NCI-H2171 treated with DMSO at 0.1 percent for 48 hours (cell line): ENCODE measurements at regions not wholly inside any gene's neighbourhood (a gene's known extent, or its start where the extent isn't known, plus 50 kb on each side); places are given as distances from the start of the nearest gene placed in this dataset.

Experiments
- DNase-seq: peaks from one replicate; lab custom pipeline; 2025; lab: John Stamatoyannopoulos, UW

DNA sequence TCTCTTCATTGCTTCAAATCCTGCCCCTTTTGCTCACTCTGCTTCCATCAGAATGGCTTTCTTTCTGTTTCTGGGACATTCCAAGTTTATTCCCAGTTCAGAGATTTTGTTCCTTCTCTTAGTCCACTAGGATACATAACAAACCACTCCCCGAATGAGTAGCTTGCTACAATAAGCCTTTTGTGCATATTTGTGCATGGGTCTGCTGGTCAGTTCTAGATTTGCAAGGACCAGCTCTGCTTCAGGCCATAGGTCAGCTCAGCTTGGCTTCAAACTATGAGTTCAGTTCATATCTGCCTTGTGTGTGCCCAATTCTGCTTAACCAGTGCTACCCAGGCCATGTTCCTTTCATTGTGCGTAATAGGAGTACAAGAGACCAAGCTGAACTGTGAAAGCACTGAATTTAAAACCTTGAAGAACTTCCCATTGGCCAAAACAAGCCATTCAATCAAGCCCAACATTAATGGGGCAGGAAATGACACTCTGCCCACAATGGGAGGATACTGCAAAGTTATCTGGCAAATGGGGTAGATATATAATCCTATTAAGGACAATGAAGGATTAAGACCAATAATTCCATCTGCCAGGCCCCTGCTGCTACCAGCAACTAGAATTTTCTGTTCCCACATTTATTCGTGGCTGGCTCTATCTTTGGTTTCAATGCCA lies 328.8 kb downstream of the PRELID2 start:
- no peak for DNase-seq

DNA sequence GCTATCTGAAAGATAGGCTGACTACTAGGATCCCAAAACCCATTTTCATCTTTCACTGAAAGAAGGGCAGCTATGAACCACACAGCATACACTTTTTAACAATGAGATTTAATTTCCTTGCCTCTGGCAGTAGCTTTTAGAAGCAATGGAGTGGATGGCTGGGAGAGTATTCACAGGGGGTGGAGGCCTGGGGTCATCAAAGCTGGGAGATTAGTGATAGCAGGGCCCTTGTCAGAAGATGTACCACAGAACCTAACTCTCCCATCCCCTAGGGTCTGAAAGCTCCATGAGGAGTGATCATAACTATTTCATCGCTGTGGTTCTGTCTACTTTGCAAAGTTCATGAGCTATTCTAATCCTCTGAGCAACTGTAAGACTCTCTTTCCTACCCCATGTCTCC lies 332.2 kb downstream of the PRELID2 start:
- no peak for DNase-seq

DNA sequence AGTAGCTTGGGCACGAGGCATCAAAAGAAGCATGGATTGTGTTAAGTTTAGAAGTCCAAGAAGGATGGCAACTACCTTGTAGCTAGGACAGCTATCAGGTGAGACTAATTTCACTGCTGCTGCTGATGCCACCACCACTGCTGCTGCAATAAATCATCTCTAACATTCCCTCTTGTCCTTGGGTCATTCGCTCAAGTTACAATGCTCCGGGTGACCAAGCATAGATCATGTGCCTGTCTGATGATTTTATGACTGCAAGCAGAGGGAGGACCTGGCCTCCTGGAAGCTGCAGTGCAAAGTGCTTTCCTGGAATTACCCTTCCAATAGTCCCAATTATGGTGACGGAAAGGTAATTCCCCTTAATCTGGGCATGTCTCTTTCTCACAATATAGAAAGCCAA lies 334.4 kb downstream of the PRELID2 start:
- no peak for DNase-seq

DNA sequence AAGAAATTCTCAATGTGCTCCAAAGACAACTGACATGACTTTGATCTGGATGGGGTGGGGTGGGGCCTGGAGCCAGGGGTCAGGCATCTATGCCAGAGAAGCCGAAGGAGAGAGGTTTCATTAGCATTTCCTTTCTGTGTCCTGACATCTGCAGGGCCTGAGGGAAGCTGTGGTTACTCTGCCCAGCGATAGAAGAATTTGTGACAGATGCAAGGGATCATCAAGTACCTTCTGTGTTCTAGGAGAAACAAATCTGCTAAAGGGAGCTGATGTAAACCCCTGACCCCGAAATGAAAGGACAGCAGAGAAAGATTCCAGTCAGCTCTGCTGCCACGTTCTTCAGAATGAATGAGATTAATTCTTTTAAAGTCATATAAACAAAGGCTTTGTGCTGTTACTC lies 335.7 kb downstream of the PRELID2 start:
- no peak for DNase-seq

DNA sequence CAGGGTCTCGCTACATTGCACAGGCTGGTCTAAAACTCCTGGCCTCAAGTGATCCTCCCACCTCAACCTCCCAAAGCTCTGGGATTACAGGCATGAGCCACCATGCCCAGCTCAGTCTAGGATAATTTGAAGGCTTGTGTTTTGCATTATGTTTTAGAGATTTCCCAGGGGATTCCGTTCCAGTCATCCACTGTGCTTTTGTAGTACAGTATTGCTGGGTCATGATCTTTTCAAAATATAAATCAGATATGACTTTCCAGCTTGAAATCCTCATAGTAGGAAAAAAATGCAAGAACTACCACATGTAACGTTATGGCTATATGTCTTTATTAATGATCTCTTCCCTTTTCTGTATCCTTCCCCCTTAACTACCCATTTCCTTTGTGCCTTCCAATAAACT lies 338.1 kb downstream of the PRELID2 start:
- no peak for DNase-seq

DNA sequence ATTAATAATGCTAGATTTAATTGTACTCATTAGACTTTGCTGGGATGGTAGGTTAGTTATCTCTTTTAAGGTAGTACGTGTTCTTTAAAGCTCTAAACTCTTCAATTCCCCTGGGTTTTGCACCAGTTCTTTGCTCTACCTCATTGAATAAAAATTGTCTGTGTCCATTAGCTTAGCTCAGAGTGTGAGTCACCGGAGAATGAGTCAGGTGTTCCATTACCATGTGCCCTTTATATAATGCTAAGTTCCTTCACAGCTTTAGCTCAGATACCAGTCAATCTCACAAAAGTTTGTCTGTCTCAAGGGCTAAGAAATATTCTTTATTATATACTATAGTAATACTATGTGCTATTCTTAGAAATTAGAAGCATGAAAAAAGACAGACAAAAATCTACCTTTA lies 339.4 kb downstream of the PRELID2 start:
- DNase-seq: no peak

DNA sequence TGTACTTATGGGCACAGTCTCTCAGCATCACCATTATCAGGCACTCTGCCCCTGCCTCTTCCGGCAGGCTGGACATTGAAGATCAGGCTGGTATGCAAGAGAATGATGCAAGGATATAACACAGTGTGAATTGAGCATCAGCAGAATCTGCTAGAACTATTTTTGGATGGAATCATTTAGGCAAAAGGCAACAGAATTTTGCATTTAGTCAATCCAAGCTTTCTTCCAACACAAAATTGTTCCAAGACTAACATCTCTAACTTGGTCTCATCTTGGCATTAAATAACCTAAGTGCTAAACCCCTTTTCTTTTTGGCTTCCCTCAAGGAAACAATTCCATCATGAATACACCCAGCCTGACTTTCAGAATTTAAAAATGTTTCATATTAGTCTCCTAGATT lies 339.9 kb downstream of the PRELID2 start:
- no peak for DNase-seq

DNA sequence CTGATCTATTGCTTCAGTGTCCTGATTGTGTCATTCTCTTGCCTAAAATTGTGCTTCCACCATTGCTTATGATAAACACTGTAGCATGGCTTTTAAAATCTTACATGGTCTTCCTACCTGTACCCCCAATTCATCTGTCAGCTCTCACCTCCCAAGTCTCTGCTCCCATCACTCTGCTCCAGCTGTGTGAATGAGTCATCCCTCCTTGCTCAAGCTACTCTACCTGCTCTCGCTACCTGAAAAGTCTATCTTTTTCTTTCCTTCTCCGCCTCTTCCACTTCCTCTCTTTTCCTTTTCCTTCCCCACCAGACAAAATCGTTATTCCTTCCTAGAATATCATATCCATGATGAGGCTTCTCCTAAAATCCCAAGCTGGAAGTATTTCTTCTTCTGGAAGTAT lies 341.7 kb downstream of the PRELID2 start:
- DNase-seq: no peak

DNA sequence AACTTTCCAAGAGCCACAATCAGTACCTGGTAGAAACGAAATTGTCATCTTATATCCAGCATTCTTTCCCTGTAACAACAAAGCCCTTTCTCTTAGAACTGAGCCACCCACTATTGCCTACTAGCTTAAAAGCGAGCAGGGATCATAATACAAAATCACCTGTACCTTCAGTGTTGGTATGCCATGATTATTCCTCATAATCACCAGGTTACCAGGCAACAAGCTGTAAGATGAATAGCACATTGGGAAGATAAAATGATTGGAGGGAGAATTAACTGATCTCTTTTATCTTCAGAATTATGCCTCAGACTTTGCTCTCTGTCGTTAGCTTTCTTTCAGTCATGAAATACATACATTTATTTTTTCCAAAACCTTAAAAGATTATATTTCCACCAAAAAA lies 345.6 kb downstream of the PRELID2 start:
- DNase-seq: no peak

DNA sequence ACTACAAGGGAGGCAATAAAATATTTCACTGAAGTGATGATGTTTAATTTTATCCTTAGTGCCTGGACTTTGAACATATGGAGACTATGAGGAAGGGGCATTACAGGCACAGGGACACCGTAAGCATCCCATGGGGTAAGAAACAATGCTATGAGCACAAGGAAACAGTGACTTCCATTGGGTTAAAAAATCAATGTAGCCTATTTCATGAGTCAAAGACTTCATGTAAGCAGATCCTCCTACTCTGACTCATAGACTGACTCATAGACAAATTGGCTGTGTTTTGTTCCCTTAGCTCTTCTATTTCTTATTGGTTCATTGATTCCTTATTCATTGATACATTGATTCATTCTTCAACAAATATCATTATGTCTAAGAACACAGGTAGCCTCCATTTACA lies 351.0 kb downstream of the PRELID2 start:
- no peak for DNase-seq

DNA sequence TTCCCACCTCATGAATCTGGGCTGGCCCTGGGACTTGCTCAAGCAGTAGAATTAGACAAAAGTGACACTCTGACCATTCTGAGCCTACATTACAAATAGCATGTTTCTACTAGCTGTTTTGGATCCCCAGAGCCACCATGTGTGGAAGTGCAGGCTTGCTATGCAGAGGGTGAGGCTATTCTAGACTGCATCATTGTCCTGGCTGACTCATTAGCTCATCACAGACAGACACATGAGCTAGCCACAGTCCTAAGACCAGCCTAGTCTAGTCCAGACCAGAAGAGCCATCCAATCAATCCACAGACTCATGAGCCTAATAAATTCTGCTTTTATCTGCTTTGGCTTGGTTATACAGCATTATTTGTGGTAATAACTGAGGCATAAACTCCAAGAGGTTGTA lies 351.9 kb downstream of the PRELID2 start:
- DNase-seq: no peak

DNA sequence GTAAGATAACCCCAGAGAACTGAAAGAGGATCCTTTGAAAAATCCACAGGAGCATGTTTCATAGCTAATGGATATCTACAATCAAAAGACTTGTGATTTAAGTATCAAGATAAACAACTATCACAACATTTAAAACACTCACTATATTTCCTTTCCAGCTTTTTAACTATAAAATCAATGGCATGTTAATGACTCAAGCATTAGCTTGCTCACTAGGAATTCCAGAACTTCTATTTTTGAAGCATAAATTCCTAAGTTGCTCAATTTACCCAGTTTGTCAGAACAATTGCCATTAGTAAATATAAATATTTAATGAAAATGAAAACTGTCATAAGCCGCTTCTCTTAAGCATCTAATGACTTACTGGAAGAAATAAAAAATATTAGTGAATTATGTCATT lies 355.3 kb downstream of the PRELID2 start:
- DNase-seq: no peak

DNA sequence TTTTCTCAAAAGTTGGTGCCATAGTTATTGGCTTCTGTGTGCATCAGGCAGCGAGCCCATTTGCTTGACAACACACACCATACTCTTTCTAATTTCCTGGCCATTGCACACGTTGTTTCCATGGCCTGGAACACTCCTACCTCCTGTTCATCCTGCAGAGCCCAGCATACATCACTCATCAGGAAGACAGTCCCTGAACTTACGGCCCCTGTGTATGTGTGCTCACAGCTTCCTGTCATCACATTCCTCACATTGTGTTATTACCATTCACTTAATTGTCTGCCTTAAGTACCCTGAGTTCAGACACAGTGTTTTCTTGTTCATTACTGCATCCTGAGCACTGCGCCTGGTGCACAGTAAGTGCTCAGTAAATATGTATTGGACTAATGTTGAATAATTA lies 355.9 kb downstream of the PRELID2 start:
- no peak for DNase-seq

DNA sequence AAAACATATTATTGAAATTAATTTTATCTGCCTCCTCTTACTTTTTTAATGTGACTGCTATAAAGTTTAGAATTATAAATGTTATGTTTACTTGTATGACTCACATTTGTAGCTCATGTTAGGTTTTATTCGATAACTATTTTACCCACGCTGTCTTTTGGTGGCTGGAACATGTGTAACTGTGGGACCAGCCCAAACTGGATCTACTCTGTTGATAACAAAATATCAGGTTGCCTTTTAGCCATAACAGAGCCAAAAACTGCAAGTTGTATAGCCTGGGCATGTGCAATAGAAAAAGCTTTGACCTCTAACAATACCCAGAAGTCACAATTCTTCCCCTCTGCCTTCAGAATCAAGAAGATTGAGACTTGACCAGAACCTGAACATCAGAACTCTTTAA lies 356.5 kb downstream of the PRELID2 start:
- no peak for DNase-seq

DNA sequence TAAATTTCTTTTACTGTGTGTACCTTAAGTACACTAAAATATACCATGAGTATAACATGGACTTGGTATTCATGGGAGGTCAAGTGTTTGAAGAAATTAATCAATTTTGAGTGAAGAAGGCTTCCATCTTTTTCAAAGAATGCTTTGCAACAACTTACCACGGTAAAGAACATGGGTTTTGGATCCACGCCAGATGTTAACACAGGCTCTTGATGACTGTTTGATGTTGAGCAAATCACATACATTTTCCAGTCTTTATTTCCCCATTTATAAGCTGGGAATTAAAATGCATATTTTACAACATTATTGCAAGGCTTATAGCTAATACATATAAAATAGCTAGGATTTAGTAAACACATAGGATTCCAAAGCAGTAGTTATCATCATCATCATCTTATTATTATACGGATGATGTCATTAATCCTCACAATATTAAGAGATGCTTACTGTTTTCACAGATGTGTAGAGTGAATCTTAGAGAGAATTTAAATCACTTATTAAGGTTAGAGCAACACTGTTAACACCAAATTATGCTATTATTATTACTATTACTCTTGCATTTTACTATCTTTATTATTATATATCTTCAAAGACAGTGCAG lies 362.0 kb downstream of the PRELID2 start:
- no peak for DNase-seq

DNA sequence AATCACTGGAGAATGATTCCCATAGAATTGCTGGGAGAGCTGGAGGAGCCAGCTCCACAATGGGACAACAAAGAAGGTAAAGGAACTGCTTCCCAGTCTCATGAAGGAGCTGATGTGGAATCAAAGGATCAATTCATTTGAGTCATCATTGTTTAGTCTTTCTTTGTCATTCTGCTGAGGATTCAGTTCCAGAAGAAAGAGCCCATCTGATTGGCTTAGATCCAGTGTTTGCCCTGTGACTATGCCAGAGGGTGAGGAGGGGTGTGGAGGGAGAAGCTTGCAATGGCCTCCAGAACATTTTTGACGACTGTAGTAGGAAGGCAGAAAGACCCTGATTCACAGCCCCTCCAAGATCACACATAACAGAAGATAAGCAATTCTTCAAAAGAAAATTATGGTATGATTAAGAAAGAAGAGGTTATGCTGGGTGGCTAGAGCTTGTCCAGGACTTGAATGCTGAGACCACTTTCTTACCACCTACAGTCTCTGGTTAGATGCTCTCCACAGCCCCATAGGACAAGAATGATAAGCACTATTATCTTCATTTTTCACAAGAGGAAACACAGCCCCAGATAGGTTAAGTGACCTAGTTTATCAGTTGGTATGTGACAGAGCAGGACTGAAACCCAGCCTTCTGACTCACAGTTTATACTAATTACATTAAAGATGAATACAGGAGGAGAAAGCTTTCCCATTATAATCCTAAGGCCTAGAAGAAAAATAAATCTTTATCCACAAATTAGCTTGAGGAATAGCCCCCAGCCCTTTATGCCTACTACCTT lies 363.1 kb downstream of the PRELID2 start:
- no peak for DNase-seq

DNA sequence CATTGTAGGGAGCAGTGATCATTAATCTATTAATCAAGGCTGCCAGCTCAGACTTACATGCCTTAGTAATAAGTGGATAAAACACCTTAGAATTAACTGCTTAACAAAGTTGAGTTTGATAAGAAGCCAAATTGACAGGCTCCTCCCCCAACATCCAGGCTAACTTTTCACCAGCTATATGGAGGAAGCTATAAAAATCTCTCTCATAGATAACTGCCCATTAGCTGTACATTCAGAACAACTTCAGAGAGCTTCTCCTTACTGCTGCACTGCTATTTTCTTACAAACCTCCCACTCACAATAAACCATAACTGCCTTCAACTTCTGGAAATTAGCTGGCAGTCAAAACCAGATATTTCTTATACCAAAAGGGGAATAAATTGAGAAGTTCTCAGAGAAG lies 364.1 kb downstream of the PRELID2 start:
- no peak for DNase-seq

DNA sequence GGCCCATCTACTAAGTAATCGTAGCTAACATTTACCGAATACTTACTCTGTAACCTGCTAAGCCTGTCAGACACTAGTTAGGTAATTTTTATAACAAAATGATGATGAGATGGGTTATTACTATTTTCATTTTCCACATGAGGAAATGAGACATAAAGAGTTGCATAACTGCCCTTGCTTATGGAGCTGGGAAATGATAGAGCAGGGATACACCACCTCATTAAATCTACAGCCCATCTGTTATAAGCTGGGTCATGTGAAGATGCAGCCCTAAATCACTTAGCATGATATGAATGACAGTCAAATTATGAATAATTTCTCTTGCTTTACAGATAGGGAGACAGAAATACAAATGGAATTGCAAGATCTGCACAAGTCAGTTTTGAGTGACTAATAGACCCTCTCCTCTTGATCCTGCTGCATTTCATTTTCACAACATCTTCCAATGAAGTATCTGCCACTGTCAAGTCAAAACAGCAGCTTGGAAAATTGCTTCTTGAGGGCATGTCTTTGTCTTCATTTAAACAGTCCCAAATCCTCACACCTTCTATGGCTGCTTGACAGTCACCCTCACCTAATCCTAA lies 364.7 kb downstream of the PRELID2 start:
- no peak for DNase-seq

DNA sequence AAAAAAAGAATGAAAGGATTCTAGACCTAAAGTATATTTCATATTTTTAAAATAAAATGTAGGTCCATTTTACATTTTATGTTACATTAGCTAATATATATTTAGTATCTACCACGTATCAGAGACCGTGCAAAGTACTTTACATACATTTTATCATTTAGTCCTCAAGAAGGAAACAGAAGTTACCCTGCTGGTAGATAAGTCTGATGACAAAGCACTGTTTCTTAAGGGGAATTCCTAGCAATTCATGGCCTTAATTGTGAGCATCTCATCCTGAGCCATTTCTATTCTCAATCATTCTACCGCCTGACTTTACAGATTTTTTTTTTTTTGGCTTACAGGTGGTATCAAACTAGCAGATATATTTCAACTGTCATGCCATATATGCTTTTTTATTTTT lies 367.7 kb downstream of the PRELID2 start:
- no peak for DNase-seq

DNA sequence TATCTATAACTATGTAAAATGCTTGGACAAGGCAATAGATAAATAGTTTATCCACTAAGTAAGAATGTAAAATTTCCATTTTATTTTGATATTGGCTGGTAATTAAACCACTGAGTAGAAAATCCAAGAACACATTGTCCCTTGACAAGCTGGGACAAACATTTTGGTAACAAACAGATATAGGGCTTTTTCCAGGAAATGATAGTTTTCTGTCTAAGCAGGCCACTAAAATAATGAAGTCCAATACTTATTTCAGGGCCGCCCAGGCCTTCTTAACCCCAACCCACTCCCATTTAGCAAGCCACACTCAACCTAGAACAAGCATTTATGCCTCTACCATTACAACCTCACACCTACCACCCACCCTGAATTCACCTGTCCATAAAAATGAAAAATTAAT lies 368.6 kb downstream of the PRELID2 start:
- no peak for DNase-seq

DNA sequence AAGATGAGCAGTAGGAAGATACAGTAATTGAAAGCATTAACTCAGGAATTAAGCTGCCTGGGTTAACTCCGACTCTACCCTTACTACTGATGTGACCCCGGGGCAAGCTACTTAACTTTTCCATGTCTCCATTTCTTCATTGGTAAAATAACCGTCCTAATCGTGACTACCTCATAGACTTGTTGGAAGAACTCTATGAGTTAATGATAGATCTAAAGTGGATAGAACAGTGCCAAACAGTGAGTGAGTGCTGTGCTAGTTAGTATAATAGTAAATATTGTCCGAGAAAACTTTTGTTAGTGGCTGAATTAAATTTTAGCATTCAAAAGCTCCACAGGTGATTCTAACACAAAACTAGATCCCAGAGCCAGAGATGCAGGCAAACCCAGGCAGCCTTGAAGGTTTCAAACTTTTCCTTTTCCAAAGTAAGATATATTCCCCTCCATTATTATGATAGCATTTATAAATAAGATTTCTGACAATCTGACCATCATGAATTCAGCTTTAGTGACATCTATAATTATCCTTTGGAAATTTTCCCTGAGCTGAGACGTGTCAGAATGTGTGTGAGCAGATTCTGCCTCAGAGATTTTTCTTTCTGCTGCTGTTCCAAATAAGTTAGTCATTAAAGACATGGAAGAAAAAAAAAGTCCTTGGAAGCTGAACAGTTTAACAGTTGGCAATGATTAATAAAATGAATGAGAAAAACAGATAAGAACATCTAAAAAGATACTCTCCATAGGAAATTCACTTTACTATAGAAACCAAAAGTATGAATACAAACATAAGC lies 369.5 kb downstream of the PRELID2 start:
- no peak for DNase-seq

DNA sequence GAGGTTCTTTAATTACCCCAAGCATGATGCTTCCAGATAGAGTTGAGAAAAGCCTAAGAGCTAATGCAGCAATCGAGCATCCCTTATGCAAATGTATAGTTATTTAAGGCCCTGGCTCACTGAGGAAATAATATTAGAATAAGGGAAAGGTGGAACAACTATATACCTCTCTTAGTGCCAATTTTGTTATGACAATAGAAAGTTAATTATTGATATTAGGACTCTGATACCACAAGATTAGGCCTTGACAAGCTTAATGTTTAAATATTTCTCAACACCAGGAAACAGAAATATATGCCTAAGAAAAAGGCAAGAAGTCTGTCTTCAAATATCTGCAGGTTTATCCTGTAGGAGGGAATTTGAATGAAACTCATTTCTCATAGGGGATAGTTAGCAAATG lies 371.0 kb downstream of the PRELID2 start:
- no peak for DNase-seq
